Activated CD4-positive, alpha-beta T cell treated with anti-CD3 and anti-CD28 coated beads, Interleukin-2, amount 50 U/mL, for 16 hours (primary cell): ENCODE measurements at regions not wholly inside any gene's neighbourhood (a gene's known extent, or its start where the extent isn't known, plus 50 kb on each side); places are given as distances from the start of the nearest gene placed in this dataset.

Experiments
- DNase-seq: peaks from one replicate; pipeline ENCODE4 v3.0.0-alpha.2; 2020

DNA sequence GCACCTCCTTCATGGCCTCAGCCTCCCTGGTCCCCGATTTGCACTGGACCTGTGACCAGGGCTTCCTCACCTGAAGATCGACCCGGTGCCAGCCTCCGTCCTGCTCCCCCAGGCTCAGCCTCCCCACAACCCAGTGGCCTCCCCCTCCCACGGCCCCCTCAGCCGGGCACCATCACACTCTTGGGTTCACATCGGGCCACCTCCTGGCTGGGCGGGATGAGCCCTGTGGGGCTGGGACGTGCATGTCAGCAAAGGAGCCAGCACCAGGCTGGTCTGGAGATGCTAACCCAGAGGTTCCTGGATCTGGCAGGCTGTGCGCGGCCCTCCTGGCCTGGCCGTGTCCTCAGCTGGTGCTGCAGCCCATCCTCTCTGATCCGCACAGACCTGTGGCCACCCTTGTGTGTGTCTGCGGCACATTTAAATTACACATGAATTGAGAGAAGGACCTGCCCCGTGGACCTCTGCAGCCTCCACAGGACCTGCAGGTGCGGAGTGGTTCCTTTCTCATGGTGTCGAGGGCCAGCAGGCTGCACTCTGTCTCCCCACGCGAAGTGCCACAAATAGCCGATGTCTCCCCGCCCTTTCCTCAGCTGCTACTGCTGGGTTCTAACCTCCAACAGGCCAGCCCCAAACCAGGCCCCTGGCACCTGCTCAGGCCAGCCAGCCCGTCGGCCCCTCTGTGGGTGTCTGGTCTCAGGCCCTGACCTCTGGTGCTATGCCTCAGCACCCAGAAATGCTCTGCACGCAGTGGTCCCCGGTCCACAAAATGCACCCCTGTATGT lies 237.5 kb downstream of the ERMARD start:
- DNase-seq, result no peak

DNA sequence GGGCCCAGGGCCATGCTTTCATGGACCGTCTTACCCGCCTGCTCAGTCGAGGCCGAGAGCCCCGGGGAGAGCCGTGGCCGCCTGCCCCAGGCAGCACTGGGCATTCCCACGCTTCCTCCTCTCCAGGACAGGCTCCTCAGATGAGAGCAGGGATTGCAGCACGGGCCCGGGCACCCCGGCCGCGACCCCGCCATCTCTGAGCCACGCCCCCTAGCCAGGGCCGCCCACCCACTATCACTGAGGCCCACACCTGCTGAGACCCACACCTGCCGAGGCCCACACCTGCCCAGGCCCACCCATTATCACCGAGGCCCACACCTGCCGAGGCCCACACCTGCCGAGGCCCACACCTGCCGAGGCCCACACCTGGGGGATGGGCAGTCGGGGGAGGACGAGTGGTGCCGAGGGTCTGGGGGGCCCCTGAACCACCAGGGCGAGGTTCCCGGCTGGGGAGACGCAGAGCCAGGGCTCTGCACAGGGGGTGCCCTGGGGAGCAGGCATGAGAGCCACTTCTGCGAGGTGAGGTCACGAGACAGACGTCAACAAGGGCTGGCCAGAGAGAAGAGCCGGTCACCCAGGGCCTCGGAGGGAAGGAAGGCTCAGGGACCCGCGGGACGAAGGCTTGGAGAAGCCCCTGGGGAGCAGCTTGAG lies 235.6 kb downstream of the ERMARD start:
- no peak for DNase-seq

DNA sequence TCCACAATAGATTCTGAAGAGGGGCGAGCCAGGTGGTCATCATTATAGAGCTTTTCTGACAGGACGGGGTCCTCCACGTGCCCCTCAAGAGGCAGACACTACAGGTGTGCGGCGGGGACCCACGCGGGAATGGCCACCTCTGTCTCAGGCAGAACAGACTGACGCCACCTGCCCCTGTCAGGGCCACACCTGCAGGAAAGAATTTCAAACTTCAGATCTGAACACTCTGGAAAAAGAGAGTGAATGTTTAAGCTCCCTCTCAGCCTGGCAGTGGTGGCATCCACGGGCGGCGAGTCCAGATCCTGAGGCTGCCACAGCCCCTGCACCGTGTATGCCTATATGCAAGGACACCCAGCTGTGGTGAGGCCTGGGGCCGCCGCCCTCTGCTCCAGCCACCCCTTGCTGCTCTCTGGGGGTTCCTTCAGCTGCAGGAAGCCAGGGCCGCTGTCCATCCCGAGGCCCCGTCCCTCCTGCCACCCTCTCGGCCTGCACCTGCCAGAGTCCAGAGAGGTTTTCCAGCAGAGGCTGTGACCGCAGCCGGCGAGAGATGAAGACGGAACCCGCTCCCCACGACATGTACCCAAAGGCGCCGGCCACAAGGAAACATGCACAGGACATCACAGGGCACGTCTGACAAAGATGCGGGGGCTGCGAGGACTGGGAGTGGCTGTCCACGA lies 234.9 kb downstream of the ERMARD start:
- DNase-seq, result no peak

DNA sequence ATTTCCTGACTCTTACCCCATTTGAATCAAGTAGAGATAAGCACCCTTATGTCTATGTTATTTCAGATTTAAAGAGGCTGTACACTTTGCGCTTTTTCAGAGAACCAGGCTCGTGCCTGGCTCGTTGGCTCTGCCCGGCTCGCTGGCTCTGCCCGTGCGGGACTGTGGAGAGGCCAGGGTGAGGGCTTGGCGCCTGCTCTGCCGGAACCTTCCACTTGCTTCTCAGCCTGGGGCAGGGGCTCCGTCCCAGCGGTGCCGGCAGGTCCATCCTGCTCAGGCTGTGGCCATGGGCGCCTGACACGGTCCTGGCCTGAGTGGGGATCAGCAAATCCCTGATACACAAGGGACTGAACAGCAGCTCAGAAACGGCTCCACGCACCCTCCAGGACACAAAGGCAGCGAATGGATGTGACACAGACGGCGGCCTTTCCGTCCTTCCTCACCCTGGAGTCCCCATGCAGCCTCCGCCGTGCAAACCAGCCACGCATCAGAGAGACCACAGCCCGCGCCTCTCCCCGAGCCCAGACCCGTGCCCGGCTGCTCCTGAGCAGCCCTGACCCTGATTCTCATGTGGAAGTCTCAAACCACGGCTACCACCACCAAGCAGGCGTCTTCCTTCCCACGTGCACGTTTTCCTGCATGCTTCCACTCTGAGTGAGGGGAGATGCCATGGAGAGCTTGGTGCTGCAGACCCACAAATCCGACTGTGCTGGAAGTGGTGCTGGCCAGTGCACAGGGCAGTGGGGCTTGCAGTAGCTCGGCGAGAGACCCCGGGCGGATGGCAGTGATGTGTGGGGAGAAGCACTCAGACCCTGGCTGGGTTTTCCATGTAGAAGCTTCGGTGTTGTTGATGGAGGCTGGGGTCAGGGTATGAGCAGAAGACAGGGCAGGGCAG lies 233.9 kb downstream of the ERMARD start:
- DNase-seq, result no peak

DNA sequence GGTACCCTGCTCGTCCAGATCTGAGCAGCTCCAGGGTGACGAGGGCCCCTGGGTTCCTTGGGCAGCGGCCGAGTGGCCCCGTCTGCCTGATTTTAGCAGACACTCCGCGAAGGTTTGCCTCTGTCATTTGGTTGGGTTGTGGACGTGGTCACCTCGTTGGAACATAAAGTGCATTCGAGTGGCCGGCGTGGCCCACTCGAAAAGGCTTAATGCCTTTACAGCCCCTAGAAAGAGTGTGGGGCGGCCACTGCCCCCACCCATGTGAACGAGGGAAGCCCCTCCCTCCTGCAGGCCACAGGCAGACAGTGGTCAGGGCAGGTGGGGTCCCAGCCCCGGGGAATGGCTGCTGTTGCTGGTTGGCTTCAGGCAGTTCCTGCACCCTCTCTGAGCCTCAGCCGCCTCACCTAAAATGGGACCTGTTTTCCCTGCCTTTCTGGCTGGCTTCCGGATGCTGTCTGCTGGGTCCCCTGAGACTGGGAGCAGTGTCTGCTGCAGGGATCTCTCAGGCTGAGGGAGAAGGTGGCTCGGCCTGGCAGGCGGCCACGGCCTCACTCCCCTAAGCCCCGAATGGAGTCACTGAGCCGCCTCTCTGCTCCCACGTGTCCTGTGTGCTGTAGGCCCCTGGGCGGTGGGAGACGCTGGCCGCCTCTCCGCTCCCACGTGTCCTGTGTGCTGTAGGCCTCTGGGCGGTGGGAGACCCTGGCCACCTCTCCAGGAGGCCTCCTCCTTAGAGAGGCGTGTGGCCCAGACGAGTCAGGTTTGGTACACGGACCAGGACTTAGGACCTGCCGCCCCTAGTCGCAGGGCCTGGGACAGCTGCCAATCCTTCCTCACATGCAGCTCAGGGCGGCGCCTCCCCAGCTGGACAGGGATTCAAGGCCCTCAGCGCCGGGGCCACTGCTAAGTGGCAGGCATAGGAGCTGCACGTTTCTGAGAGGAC lies 233.0 kb downstream of the ERMARD start:
- DNase-seq, result no peak

DNA sequence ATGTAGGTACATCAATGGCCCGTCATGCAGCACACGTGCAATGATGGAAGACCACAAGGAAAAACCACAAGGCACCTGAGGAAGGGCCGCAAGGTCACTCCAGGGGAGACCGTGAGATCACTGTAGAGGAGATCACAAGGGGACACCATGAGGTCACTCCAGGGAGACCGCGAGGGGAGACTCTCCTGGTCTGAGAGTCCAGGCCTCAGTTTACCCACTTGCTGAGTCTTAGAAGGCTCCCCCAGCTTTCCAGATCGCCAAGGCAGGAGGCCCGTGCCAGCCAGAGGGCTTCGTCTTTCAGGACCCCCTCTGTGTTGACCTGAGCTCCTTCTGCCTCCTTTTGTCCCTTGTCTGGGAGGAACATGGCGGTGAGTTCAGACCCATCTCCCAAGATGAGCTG lies 232.2 kb downstream of the ERMARD start:
- no peak for DNase-seq

DNA sequence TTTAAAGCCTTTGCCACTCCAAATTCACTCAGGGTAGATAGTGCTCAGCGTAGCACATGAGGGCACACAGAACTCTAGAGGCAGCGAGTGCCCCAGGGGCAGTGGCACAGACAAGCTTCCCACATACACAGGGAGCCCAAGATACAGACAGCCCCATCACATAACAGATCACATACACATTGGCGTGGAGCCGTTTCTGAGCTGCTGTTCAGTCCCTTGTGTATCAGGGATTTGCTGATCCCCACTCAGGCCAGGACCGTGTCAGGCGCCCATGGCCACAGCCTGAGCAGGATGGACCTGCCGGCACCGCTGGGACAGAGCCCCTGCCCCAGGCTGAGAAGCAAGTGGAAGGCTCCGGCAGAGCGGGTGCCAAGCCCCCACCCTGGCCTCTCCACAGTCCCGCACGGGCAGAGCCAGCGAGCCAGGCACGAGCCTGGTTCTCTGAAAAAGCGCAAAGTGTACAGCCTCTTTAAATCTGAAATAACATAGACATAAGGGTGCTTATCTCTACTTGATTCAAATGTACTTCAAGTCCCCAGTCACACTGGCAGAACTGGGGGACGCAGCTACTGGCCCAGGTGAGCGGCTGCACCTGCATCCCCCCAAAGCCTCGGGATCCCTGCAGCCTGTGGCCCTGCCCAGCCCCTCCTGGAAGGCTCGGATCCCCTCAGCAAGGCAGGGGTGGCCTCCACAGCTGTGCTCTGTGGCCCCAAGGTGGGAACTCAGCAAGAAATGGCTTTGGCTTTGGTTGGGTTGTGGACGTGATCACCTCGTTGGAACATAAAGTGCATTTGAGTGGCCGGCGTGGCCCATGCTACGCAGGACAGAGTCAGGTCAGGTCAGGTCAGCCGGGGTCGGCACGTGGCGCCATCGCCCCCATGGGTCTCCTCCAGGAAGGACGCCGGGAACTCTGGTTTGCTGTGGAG lies 231.3 kb downstream of the ERMARD start:
- DNase-seq, result no peak

DNA sequence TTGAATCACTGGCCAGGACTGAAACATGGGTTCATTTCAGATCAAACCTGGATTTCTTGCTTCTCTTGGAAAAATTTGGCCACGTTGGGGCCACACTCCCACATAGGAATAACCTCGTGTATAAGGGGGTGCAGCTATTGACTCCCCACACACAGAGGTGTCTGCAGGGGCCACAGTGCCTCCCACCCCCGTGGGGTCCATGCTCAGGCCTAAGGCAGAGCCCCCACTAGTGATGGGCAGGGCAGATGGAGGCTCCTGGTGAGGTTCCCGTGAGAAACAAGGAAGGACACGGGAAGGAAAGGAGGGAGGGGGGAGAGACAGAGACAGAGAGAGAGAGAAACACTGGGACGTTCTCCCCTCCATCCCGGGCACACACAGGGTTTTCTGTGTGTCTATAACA lies 230.5 kb downstream of the ERMARD start:
- DNase-seq, result no peak

DNA sequence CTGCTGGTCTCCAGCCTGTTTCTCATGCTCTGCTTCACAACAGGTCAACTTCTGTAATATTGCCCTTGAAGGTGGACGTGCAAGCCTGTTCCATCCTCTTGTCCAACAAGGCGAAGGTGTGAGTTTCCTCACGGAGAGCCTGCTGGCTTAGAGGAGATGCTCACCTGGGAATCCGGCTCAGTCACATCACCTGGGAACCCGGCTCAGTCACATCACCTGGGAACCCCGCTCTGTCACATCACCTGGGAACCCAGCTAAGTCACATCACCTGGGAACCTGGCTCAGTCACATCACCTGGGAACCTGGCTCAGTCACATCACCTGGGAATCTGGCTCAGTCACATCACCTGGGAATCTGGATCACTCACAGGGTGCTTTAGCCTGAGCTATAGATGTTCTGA lies 230.1 kb downstream of the ERMARD start:
- DNase-seq, result no peak

DNA sequence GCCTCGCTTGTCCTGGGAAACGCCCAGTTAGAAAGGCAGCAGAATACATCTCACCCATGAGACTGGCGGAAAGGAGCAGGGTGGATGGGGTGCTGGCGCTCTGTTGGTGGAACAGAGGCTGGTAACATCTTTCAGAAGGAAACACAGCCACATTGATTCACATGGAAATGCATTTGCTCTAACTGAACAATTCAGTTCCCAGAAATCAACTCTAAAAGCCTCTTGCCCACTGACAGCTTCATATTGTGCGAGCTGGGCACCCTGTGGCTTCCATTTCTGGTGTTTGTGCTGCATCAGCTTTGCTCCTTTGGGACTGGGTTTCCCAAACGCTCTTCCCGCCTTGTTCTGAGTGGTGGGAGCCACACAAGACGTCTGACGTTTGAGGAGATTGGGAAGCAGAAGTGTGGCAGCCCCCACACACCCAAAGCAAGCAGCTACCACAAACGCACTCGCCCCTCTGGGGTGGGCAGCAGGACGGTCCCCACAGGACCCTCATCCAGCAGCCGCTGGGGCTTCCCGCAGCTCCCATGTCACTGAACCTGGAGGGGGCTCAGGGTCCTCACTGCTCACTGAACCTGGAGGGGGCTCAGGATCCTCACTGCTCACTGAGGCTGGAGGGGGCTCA lies 229.5 kb downstream of the ERMARD start:
- DNase-seq, result no peak

DNA sequence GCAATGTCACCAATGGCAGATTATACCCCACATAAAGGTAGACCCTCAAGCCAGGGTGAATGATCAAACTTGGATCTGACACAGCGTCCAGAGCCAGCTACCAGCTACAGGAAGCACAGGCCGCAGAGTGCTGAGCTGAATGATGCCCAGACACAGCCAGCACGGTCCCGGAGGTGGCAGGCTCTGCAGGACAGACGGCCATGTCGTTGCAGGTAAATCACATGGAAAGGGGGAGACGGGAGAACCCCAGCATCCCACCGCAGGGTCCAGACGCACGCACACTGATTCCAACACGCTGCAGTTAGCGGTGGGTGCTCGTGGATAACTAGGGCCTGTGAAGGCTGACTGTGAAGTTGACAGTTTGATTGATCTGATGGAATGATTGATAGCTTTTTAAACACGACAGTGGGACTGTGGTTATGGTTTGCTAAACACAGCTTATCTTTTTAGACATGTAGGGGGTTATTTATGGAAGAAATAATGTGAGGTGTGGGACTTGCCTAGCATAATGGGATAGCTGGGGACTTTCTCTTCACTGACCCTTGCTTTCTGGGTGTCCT lies 228.5 kb downstream of the ERMARD start:
- DNase-seq, result no peak

DNA sequence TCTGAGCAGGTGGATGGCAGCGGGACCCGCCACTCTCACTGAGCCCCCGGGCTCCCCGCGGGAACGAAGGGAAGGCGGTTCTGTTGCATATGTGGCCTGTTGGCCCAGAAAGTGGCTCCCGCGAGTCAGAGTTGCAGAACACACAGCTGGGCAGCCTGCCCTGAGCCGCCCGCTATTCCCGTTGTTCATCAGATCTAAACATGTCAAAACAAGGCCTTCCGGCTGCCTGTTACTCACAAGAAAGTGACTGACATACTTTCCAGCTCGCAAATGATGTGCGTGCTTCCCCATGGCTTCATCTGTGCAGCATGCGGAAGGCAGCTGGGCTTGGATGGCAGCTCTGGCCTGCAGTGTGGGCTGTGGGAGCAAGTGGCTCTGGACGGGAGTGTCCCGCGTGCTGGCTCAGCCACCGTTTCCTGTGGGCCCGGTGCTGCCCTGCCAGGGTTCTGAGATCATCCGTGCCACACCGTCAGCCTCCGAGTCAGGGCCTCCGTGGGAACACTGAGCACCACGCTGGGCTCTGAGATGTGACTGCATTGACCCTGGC lies 227.3 kb downstream of the ERMARD start:
- DNase-seq, result no peak

DNA sequence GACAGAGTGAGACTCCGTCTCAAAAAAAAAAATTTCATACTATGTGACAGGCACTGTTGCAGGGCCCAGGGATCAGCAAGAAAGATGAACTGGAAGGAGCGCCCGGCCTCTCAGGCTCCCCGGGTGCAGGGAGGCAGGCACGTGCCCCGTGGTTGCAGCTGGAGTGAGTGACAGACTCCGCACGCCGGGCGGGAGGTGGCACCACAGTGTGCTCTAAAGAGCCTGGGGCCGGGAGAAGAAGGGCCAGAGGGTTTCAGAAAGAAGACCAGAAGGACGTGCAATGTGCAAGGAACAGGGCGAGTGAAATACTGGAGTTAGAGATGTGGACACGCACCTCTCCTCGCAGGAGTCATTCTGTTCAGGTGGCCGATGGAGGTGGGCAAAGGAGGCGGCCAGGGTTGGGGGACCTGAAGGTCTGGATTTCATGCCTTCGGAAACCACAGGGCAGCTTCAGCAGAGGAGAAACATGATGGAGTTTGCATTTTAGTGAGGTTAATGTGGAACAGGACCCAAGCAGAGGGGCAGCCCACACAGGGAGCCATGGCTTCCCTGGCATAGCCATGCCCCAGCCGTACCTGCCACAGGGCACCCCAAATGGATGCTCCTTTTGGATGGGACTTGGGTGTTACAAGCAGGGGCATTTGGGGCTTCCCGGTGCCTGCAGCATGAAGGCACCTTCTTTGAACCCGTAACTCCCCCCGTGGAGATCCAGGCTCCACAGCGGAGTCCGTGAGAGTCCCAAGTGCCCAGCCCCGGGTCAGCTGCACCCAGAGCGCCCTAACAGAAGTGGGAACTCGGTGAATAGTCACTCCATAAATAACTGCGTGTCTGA lies 226.2 kb downstream of the ERMARD start:
- DNase-seq, result no peak

DNA sequence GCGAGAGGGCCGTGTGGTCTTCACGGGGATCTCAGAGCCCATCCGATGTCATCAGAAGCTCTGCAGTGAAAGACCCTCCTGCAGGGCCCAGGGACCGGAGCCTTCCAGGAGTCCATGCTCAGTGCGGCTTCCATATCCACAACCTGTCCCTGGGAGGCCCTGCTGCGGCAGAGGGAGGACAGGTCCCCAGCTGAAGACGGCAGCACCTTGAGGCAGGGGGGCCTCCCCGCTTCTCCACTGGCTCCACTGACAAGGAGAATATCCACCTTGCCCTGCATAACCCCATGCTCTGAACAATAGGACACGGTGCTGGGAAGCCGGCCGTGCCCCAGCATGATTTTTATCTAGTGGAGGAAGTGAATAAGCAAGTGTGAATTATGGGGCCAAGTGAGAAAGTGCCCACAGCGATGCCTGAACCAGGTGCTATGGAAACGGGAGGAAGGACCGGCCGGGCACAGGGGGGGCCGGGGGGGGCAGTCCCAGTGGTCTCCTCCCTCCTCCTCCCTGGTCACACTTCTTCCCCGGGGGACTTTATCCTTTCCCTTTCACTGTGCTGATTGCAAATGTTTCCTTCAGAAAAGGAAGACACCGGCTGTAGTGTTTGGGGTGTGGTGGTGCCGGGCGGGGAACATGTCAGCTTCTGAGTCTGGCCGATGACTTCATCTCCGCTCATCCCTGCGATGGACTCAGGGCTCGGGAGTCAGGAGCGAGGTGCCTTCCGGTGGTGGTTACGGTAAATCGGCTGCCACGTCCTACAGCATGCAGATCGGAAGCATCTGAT lies 225.1 kb downstream of the ERMARD start:
- DNase-seq, result no peak

DNA sequence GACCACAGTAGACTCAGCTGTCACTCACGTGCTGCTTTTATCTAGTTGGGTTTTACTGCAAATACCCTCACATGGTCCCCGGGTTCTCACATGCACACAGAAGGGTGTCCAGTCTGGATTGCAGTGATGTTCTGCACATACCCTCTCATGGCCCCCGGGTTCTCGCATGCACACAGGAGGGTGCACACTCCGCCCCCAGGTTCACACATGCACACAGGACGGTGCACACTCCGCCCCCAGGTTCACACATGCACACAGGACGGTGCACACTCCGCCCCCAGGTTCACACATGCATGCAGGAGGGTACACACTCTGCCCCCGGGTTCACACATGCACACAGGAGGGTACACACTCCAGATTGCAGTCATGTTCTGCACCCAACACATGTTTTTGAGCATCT lies 224.3 kb downstream of the ERMARD start:
- no peak for DNase-seq

DNA sequence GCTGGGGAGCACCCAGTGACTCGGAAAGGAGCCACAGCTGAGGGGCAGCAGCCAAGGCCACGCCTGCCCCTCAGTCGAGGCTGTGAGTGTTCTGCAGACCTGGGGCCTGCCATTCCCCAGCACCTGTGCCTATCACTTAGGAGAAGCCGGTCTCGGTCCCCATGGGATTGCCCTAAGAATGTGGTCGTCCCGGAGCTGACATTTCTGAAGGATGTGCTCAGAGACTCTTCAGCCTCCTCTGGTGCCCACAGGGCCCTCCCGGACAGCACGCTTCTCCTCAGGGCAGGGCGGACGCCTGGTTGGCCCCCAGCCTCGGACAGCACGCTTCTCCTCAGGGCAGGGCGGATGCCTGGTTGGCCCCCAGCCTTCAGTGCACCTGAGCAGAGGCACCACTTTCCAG lies 223.9 kb downstream of the ERMARD start:
- no peak for DNase-seq

DNA sequence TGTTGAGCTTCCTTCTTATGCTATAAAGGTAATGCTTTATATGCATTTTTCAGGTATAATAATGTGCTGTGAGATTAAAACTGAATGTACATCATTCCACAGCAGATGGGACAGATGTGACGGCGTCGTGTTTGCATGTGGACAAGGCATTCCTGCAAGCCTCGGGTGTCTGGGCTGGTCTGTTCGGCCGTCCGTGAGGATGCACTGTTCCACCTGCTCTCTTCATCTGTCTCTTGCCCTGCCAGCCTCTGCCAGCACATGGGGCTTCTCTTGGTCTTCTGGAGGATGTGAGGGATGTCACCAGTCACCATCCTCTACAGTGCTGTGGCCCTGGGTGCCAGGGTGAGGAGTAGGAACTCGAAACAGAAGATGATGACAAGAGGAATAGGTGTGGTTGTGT lies 223.2 kb downstream of the ERMARD start:
- no peak for DNase-seq
